ENCODE measurements at regions not wholly inside any gene's neighbourhood (a gene's known extent, or its start where the extent isn't known, plus 50 kb on each side); places are given as distances from the start of the nearest gene placed in this dataset.

GRCh38 chr6:81966968-81967367 lies 214.5 kb upstream of the TENT5A start:
- no peak overlapping the region for H3K27ac Mint-ChIP-seq
- no peak for DNase-seq
- Histone ChIP-seq H3K18ac (ENCODE audit: insufficient read length, low read depth, low read length) (no peak overlapping the region), H3K79me1 (ENCODE audit: insufficient read depth, low read depth, low read length, poor library complexity, severe bottlenecking) (no peaks in the 10 kb centered on the region), H2AFZ (ENCODE audit: low read length) (no peak overlapping the region), H2BK15ac (ENCODE audit: low read depth, low read length) (no peak overlapping the region), H2BK120ac (ENCODE audit: low read depth, low read length, poor library complexity, severe bottlenecking) (no peak overlapping the region), H3T11ph (ENCODE audit: low read length) (no peak overlapping the region), H3K79me2 (ENCODE audit: insufficient read depth, low read length) (no peaks in the 10 kb centered on the region), H2AK5ac (ENCODE audit: insufficient read length, low read length) (no peak overlapping the region), H3K56ac (ENCODE audit: insufficient read length, low read depth, low read length) (no peak overlapping the region), H3K4me1 (ENCODE audit: insufficient read depth, low read length) (peaks cover 4% of the 10 kb centered on the region; the same call in 1 of the 2 replicates), H4K20me1 (ENCODE audit: control insufficient read depth, insufficient read depth, insufficient read length) (no peaks in the 10 kb centered on the region), H3K23ac (ENCODE audit: insufficient read length, low read depth, low read length) (no peak overlapping the region), H3K14ac (ENCODE audit: insufficient read depth, low read length) (no peak overlapping the region), H3K27ac (ENCODE audit: insufficient read length, low read depth, low read length) (no peak overlapping the region), H3K9me3 (ENCODE audit: control insufficient read depth, low read depth, low read length) (no peaks in the 10 kb centered on the region), H3K9ac (ENCODE audit: extremely low read depth, insufficient read length, low read length) (no peak overlapping the region), H2BK5ac (ENCODE audit: insufficient read length, low read length) (no peak overlapping the region), H2BK12ac (ENCODE audit: insufficient read length, low read depth, low read length) (no peak overlapping the region), H3K4ac (ENCODE audit: low read depth, low read length) (no peak overlapping the region), H4K5ac (ENCODE audit: insufficient read length, low read depth, low read length) (no peak overlapping the region), H3K27me3 (ENCODE audit: insufficient read depth, low read length) (no peaks in the 10 kb centered on the region), H2BK20ac (ENCODE audit: low read depth, low read length, poor library complexity, severe bottlenecking) (no peak overlapping the region), H4K8ac (replicated peaks; ENCODE audit: insufficient read length, low read depth, low read length) (no peak overlapping the region), H3K4me2 (ENCODE audit: insufficient read depth, insufficient read length, low read length) (no peak overlapping the region), H3K23me2 (ENCODE audit: insufficient read length, low read depth, low read length, poor library complexity, severe bottlenecking) (no peaks in the 10 kb centered on the region), H4K91ac (ENCODE audit: insufficient read length, low read depth, low read length) (no peak overlapping the region)
- no peak for TF ChIP-seq CTCF (conservative IDR thresholded peaks at IDR 0.05)
- no CpG with 5 or more reads among the region's 2 CpGs for WGBS (ENCODE audit: extremely low coverage, insufficient read length, low lambda C conversion rate)
- no peaks in the 10 kb centered on the region for H3K27me3 Mint-ChIP-seq (ENCODE audit: low read depth)
- peaks cover 0 to 10% (median 0%) of the 10 kb centered on the region in 3 experiments; a peak in 4 of 7 replicates for H3K36me3 Mint-ChIP-seq (ENCODE audit: insufficient read depth in 1 of 3, low read depth in 3 of 3)
- peaks cover 2 to 8% of the 10 kb centered on the region in 2 experiments; a peak in 2 of 4 replicates for H3K4me1 Mint-ChIP-seq
- no peak overlapping the region for H3K4me3 Mint-ChIP-seq
- H3K9me3 Mint-ChIP-seq, result peaks cover under 1 to 3% of the 10 kb centered on the region in 2 experiments; a peak in 1 of 5 replicates

Measured in H9 (cell line).